ENCODE measurements at regions not wholly inside any gene's neighbourhood (a gene's known extent, or its start where the extent isn't known, plus 50 kb on each side); places are given as distances from the start of the nearest gene placed in this dataset.

GRCh38 chr12:114764510-114764909 is 80.5 kb upstream of the TBX3 start (continued):
- TF ChIP-seq JUND (IDR thresholded peaks at IDR 0.05) (no peak), CTCF (IDR thresholded peaks at IDR 0.05) (no peak), TAF1 (IDR thresholded peaks at IDR 0.05; ENCODE audit: borderline replicate concordance, low read depth, low read length) (no peak)

GRCh38 chr12:114762490-114763110 is 78.6 kb upstream of the TBX3 start:
- H3K79me2 ChIP-seq (ENCODE audit: insufficient read depth), result no peaks in the 10 kb centered on the region
- H3K4me2 ChIP-seq, result no peak overlapping the region
- no peak overlapping the region for H3K27ac ChIP-seq (ENCODE audit: low read depth in 2 of 2, low read length in 1 of 2)
- WGBS (ENCODE audit: low lambda C conversion rate), result 83% methylated on average over 12 of the region's 22 CpGs
- no peaks in the 10 kb centered on the region for H3K36me3 ChIP-seq (replicated peaks in 1 of 2; ENCODE audit: control insufficient read depth in 1 of 2, insufficient read depth in 2 of 2, low read length in 1 of 2)
- no peaks in the 10 kb centered on the region for H3F3A ChIP-seq (replicated peaks; ENCODE audit: insufficient read depth)
- ChIA-PET CTCF (no interaction called here), POLR2A (no interaction called here)
- no peaks in the 10 kb centered on the region for H3K9me3 ChIP-seq
- no peak overlapping the region for H2AFZ ChIP-seq (ENCODE audit: low read depth)
- no peak overlapping the region for H3K4me3 ChIP-seq (ENCODE audit: low read depth in 2 of 2, low read length in 1 of 2)
- no peak overlapping the region for H3K9ac ChIP-seq
- H3K9me2 ChIP-seq, result no peaks in the 10 kb centered on the region
- H4K20me1 ChIP-seq (ENCODE audit: insufficient read depth), result no peaks in the 10 kb centered on the region
- no peak for DNase-seq
- H3K4me1 ChIP-seq (ENCODE audit: control insufficient read depth in 1 of 2, insufficient read depth in 2 of 2, low read depth in 1 of 2, low read length in 1 of 2), result peaks cover 0 to 2% of the 10 kb centered on the region in 2 experiments; a peak in 1 of 4 replicates
- H3K27me3 ChIP-seq (ENCODE audit: insufficient read depth), result no peaks in the 10 kb centered on the region
- TF ChIP-seq TEAD4 (IDR thresholded peaks at IDR 0.05; ENCODE audit: borderline replicate concordance, insufficient read depth), result no peak
- TF ChIP-seq PBX3 (IDR thresholded peaks at IDR 0.05), result no peak
- TF ChIP-seq FOXJ3 (CRISPR knock-in tag; IDR thresholded peaks at IDR 0.05), result no peak
- no peak for TF ChIP-seq REST (IDR thresholded peaks at IDR 0.05; ENCODE audit: low read depth, low read length)
- no peak for TF ChIP-seq SMC3 (IDR thresholded peaks at IDR 0.05; ENCODE audit: low read depth, low read length)

All from SK-N-SH (cell line).